ENCODE measurements at regions not wholly inside any gene's neighbourhood (a gene's known extent, or its start where the extent isn't known, plus 50 kb on each side); places are given as distances from the start of the nearest gene placed in this dataset.

- no peaks in the 10 kb centered on the region for H3K27me3 ChIP-seq (ENCODE audit: control insufficient read depth, insufficient read depth, low read length)
- H3K4me1 ChIP-seq (ENCODE audit: control insufficient read depth, insufficient read depth, low read length) = peaks cover 6% of the 10 kb centered on the region
- H3K36me3 ChIP-seq (ENCODE audit: insufficient read depth, low read length) = no peaks in the 10 kb centered on the region
- H3K9ac ChIP-seq (ENCODE audit: low read depth, low read length) = no peak overlapping the region
- no peaks in the 10 kb centered on the region for H3K9me3 ChIP-seq (replicated peaks; ENCODE audit: low read length)
- H3K4me3 ChIP-seq (ENCODE audit: low read length) = no peak overlapping the region
- H3K4me2 ChIP-seq (ENCODE audit: low read length) = no peak overlapping the region
Observed at GRCh38 chr13:59468396-59468795, 695.3 kb downstream of the DIAPH3 start.

GRCh38 chr13:59471106-59471505 is 692.6 kb downstream of the DIAPH3 start:
- Histone ChIP-seq H3K4me2 (ENCODE audit: low read length) (no peak overlapping the region), H3K36me3 (ENCODE audit: insufficient read depth, low read length) (no peaks in the 10 kb centered on the region), H3K4me1 (ENCODE audit: control insufficient read depth, insufficient read depth, low read length) (peaks cover 6% of the 10 kb centered on the region), H3K9ac (ENCODE audit: low read depth, low read length) (no peak overlapping the region), H3K27me3 (ENCODE audit: control insufficient read depth, insufficient read depth, low read length) (no peaks in the 10 kb centered on the region), H3K9me3 (replicated peaks; ENCODE audit: low read length) (no peaks in the 10 kb centered on the region), H3K4me3 (ENCODE audit: low read length) (no peak overlapping the region)

- H3K9ac ChIP-seq (ENCODE audit: low read depth, low read length) = no peak overlapping the region
- H3K4me3 ChIP-seq (ENCODE audit: low read length) = no peak overlapping the region
Observed at GRCh38 chr13:59472134-59472533, 691.6 kb downstream of the DIAPH3 start.

GRCh38 chr13:59474696-59475095 is 689.0 kb downstream of the DIAPH3 start:
- Histone ChIP-seq H3K27me3 (ENCODE audit: control insufficient read depth, insufficient read depth, low read length) (no peaks in the 10 kb centered on the region), H3K9ac (ENCODE audit: low read depth, low read length) (no peak overlapping the region), H3K4me2 (ENCODE audit: low read length) (no peak overlapping the region), H3K9me3 (replicated peaks; ENCODE audit: low read length) (no peaks in the 10 kb centered on the region), H3K36me3 (ENCODE audit: insufficient read depth, low read length) (no peaks in the 10 kb centered on the region), H3K4me3 (ENCODE audit: low read length) (no peak overlapping the region), H3K4me1 (ENCODE audit: control insufficient read depth, insufficient read depth, low read length) (peaks cover 11% of the 10 kb centered on the region)

More at GRCh38 chr13:59472134-59472533, 691.6 kb downstream of the DIAPH3 start:
- H3K36me3 ChIP-seq (ENCODE audit: insufficient read depth, low read length) = no peaks in the 10 kb centered on the region
- H3K4me2 ChIP-seq (ENCODE audit: low read length) = peak overlapping the region; percentile 14
- no peaks in the 10 kb centered on the region for H3K9me3 ChIP-seq (replicated peaks; ENCODE audit: low read length)
- H3K4me1 ChIP-seq (ENCODE audit: control insufficient read depth, insufficient read depth, low read length) = peaks cover 6% of the 10 kb centered on the region
- H3K27me3 ChIP-seq (ENCODE audit: control insufficient read depth, insufficient read depth, low read length) = no peaks in the 10 kb centered on the region

GRCh38 chr13:59475911-59476310 is 687.8 kb downstream of the DIAPH3 start:
- Histone ChIP-seq H3K27me3 (ENCODE audit: control insufficient read depth, insufficient read depth, low read length) (no peaks in the 10 kb centered on the region), H3K4me1 (ENCODE audit: control insufficient read depth, insufficient read depth, low read length) (peaks cover 21% of the 10 kb centered on the region), H3K36me3 (ENCODE audit: insufficient read depth, low read length) (no peaks in the 10 kb centered on the region), H3K9ac (ENCODE audit: low read depth, low read length) (no peak overlapping the region), H3K9me3 (replicated peaks; ENCODE audit: low read length) (no peaks in the 10 kb centered on the region), H3K4me2 (ENCODE audit: low read length) (no peak overlapping the region), H3K4me3 (ENCODE audit: low read length) (no peak overlapping the region)

- H3K4me1 ChIP-seq (ENCODE audit: control insufficient read depth, insufficient read depth, low read length) = peaks cover 22% of the 10 kb centered on the region
- no peak overlapping the region for H3K4me3 ChIP-seq (ENCODE audit: low read length)
- no peak overlapping the region for H3K9ac ChIP-seq (ENCODE audit: low read depth, low read length)
- no peaks in the 10 kb centered on the region for H3K36me3 ChIP-seq (ENCODE audit: insufficient read depth, low read length)
- H3K27me3 ChIP-seq (ENCODE audit: control insufficient read depth, insufficient read depth, low read length) = no peaks in the 10 kb centered on the region
- no peaks in the 10 kb centered on the region for H3K9me3 ChIP-seq (replicated peaks; ENCODE audit: low read length)
- no peak overlapping the region for H3K4me2 ChIP-seq (ENCODE audit: low read length)
Observed at GRCh38 chr13:59476366-59476765, 687.4 kb downstream of the DIAPH3 start.

GRCh38 chr13:59477011-59477410 is 686.7 kb downstream of the DIAPH3 start:
- no peak overlapping the region for H3K4me2 ChIP-seq (ENCODE audit: low read length)
- no peak overlapping the region for H3K9ac ChIP-seq (ENCODE audit: low read depth, low read length)
- H3K9me3 ChIP-seq (replicated peaks; ENCODE audit: low read length) = no peaks in the 10 kb centered on the region
- no peaks in the 10 kb centered on the region for H3K36me3 ChIP-seq (ENCODE audit: insufficient read depth, low read length)
- peaks cover 20% of the 10 kb centered on the region for H3K4me1 ChIP-seq (ENCODE audit: control insufficient read depth, insufficient read depth, low read length)
- H3K27me3 ChIP-seq (ENCODE audit: control insufficient read depth, insufficient read depth, low read length) = no peaks in the 10 kb centered on the region
- no peak overlapping the region for H3K4me3 ChIP-seq (ENCODE audit: low read length)

GRCh38 chr13:59478908-59479307 is 684.8 kb downstream of the DIAPH3 start:
- Histone ChIP-seq H3K4me3 (ENCODE audit: low read length) (no peak overlapping the region), H3K9me3 (replicated peaks; ENCODE audit: low read length) (no peaks in the 10 kb centered on the region), H3K4me1 (ENCODE audit: control insufficient read depth, insufficient read depth, low read length) (peaks cover 16% of the 10 kb centered on the region), H3K27me3 (ENCODE audit: control insufficient read depth, insufficient read depth, low read length) (no peaks in the 10 kb centered on the region), H3K4me2 (ENCODE audit: low read length) (no peak overlapping the region), H3K9ac (ENCODE audit: low read depth, low read length) (no peak overlapping the region), H3K36me3 (ENCODE audit: insufficient read depth, low read length) (no peaks in the 10 kb centered on the region)

GRCh38 chr13:59479629-59480028 is 684.1 kb downstream of the DIAPH3 start:
- Histone ChIP-seq H3K4me3 (ENCODE audit: low read length) (no peak overlapping the region), H3K4me1 (ENCODE audit: control insufficient read depth, insufficient read depth, low read length) (peaks cover 16% of the 10 kb centered on the region)

GRCh38 chr13:59480396-59481259 is 683.1 kb downstream of the DIAPH3 start:
- Histone ChIP-seq H3K27me3 (ENCODE audit: control insufficient read depth, insufficient read depth, low read length) (no peaks in the 10 kb centered on the region), H3K9ac (ENCODE audit: low read depth, low read length) (no peak overlapping the region), H3K9me3 (replicated peaks; ENCODE audit: low read length) (no peaks in the 10 kb centered on the region), H3K4me3 (ENCODE audit: low read length) (no peak overlapping the region), H3K4me2 (ENCODE audit: low read length) (no peak overlapping the region), H3K4me1 (ENCODE audit: control insufficient read depth, insufficient read depth, low read length) (peaks cover 16% of the 10 kb centered on the region), H3K36me3 (ENCODE audit: insufficient read depth, low read length) (no peaks in the 10 kb centered on the region)

More at GRCh38 chr13:59479629-59480028, 684.1 kb downstream of the DIAPH3 start:
- Histone ChIP-seq H3K36me3 (ENCODE audit: insufficient read depth, low read length) (no peaks in the 10 kb centered on the region), H3K4me2 (ENCODE audit: low read length) (no peak overlapping the region), H3K9ac (ENCODE audit: low read depth, low read length) (no peak overlapping the region), H3K9me3 (replicated peaks; ENCODE audit: low read length) (no peaks in the 10 kb centered on the region), H3K27me3 (ENCODE audit: control insufficient read depth, insufficient read depth, low read length) (no peaks in the 10 kb centered on the region)

GRCh38 chr13:59483501-59484145 is 680.1 kb downstream of the DIAPH3 start:
- H3K27me3 ChIP-seq (ENCODE audit: control insufficient read depth, insufficient read depth, low read length) = no peaks in the 10 kb centered on the region
- no peaks in the 10 kb centered on the region for H3K9me3 ChIP-seq (replicated peaks; ENCODE audit: low read length)
- H3K9ac ChIP-seq (ENCODE audit: low read depth, low read length) = no peak overlapping the region
- H3K36me3 ChIP-seq (ENCODE audit: insufficient read depth, low read length) = no peaks in the 10 kb centered on the region
- H3K4me2 ChIP-seq (ENCODE audit: low read length) = no peak overlapping the region
- H3K4me3 ChIP-seq (ENCODE audit: low read length) = no peak overlapping the region
- H3K4me1 ChIP-seq (ENCODE audit: control insufficient read depth, insufficient read depth, low read length) = peaks cover 20% of the 10 kb centered on the region
